ENCODE measurements at regions not wholly inside any gene's neighbourhood (a gene's known extent, or its start where the extent isn't known, plus 50 kb on each side); places are given as distances from the start of the nearest gene placed in this dataset.

GRCh38 chrX:4876268-4876667 is 1162.8 kb upstream of the PRKX start:
- TF ChIP-seq POLR2A (IDR thresholded peaks at IDR 0.05; ENCODE audit: low read length) (no peak), GATA1 (IDR thresholded peaks at IDR 0.05; ENCODE audit: low read depth, low read length) (no peak)

Measured in erythroblast (primary cell).